Activated CD8-positive, alpha-beta memory T cell treated with anti-CD3 and anti-CD28 coated beads, Interleukin-2, amount 50 U/mL, for 4 hours (primary cell): ENCODE measurements at regions not wholly inside any gene's neighbourhood (a gene's known extent, or its start where the extent isn't known, plus 50 kb on each side); places are given as distances from the start of the nearest gene placed in this dataset.
"Not testable (repeated sequence)": the region's sequence is repeated elsewhere in the genome, so short reads cannot be mapped to it uniquely, and the experiment has no call there.

Experiments
- DNase-seq: peaks from one replicate; pipeline ENCODE4 v3.0.0-alpha.2; 2020

- peak; percentile 22 for DNase-seq
Observed at GRCh38 chr12:65742018-65743010, 82.0 kb upstream of the HMGA2 start.

GRCh38 chr12:65744236-65744840 is 79.9 kb upstream of the HMGA2 start:
- not testable (repeated sequence) for DNase-seq

- no peak for DNase-seq
Observed at GRCh38 chr12:65747338-65747737, 76.9 kb upstream of the HMGA2 start.

GRCh38 chr12:65748332-65748731 is 76.0 kb upstream of the HMGA2 start:
- no peak for DNase-seq

- DNase-seq = no peak
Observed at GRCh38 chr12:65754290-65754689, 70.0 kb upstream of the HMGA2 start.

- DNase-seq = no peak
Observed at GRCh38 chr12:65754744-65755595, 69.3 kb upstream of the HMGA2 start.

- no peak for DNase-seq
Observed at GRCh38 chr12:65755596-65755978, 68.7 kb upstream of the HMGA2 start.

- no peak for DNase-seq
Observed at GRCh38 chr12:65756267-65756666, 68.0 kb upstream of the HMGA2 start.

- DNase-seq = no peak
Observed at GRCh38 chr12:65756956-65757511, 67.2 kb upstream of the HMGA2 start.

- no peak for DNase-seq
Observed at GRCh38 chr12:65758401-65758800, 65.9 kb upstream of the HMGA2 start.

GRCh38 chr12:65759735-65760134 is 64.5 kb upstream of the HMGA2 start:
- DNase-seq = no peak

- no peak for DNase-seq
Observed at GRCh38 chr12:65761301-65761700, 63.0 kb upstream of the HMGA2 start.

GRCh38 chr12:65764325-65764724 is 60.0 kb upstream of the HMGA2 start:
- no peak for DNase-seq

GRCh38 chr12:65765436-65765813 is 58.9 kb upstream of the HMGA2 start:
- no peak for DNase-seq

GRCh38 chr12:65769880-65770279 is 54.4 kb upstream of the HMGA2 start:
- no peak for DNase-seq
